ENCODE measurements at regions not wholly inside any gene's neighbourhood (a gene's known extent, or its start where the extent isn't known, plus 50 kb on each side); places are given as distances from the start of the nearest gene placed in this dataset.
A peak's percentile ranks its signal among the peaks of the same experiment; 100 is the strongest.

- Mint-ChIP-seq H3K27me3 (ENCODE audit: insufficient read depth, low read depth) (peaks cover 2% of the 10 kb centered on the region), H3K4me1 (peaks cover 12% of the 10 kb centered on the region), H3K36me3 (no peaks in the 10 kb centered on the region), H3K4me3 (no peak overlapping the region), H3K9me3 (no peaks in the 10 kb centered on the region), H3K27ac (no peak overlapping the region)
- no peaks in the 10 kb centered on the region for H3K27me3 ChIP-seq
- H3K27ac ChIP-seq = no peak overlapping the region
- H4K20me1 ChIP-seq (ENCODE audit: low read depth) = no peaks in the 10 kb centered on the region
- H3K4me2 ChIP-seq = no peak overlapping the region
- no peaks in the 10 kb centered on the region for H3K79me2 ChIP-seq (ENCODE audit: low read depth)
- no peak overlapping the region for H3K9ac ChIP-seq
- H3K9me3 ChIP-seq (ENCODE audit: low read depth) = no peaks in the 10 kb centered on the region
- no peak for DNase-seq (ENCODE audit: low spot score)
- H3K4me3 ChIP-seq = no peak overlapping the region
- H3K36me3 ChIP-seq = no peaks in the 10 kb centered on the region
- TF ChIP-seq EZH2phosphoT487 (IDR thresholded peaks at IDR 0.05) (no peak), EZH2 (IDR thresholded peaks at IDR 0.05) (no peak), CTCF (IDR thresholded peaks at IDR 0.05) (no peak)
- no peak overlapping the region for H2AFZ ChIP-seq (replicated peaks)
- H3F3A ChIP-seq (ENCODE audit: low read depth) = no peaks in the 10 kb centered on the region
- no peaks in the 10 kb centered on the region for H3K4me1 ChIP-seq
Observed at GRCh38 chr5:5983261-5983980, 394.9 kb downstream of the MED10 start.

- no peak overlapping the region for H3K9ac ChIP-seq
- no peaks in the 10 kb centered on the region for H3K9me3 ChIP-seq (ENCODE audit: low read depth)
- Mint-ChIP-seq H3K9me3 (no peaks in the 10 kb centered on the region), H3K4me3 (no peak overlapping the region), H3K27ac (no peak overlapping the region), H3K27me3 (ENCODE audit: insufficient read depth, low read depth) (peaks cover 5% of the 10 kb centered on the region), H3K36me3 (no peaks in the 10 kb centered on the region), H3K4me1 (peaks cover 12% of the 10 kb centered on the region)
- TF ChIP-seq EZH2 (IDR thresholded peaks at IDR 0.05) = no peak
- no peak for TF ChIP-seq EZH2phosphoT487 (IDR thresholded peaks at IDR 0.05)
- no peak for TF ChIP-seq CTCF (IDR thresholded peaks at IDR 0.05)
- no peaks in the 10 kb centered on the region for H3K4me1 ChIP-seq
- no peaks in the 10 kb centered on the region for H4K20me1 ChIP-seq (ENCODE audit: low read depth)
- no peak overlapping the region for H3K27ac ChIP-seq
- no peak overlapping the region for H3K4me2 ChIP-seq
- no peaks in the 10 kb centered on the region for H3K27me3 ChIP-seq
- no peak overlapping the region for H2AFZ ChIP-seq (replicated peaks)
- DNase-seq (ENCODE audit: low spot score) = no peak
- no peaks in the 10 kb centered on the region for H3K79me2 ChIP-seq (ENCODE audit: low read depth)
- no peaks in the 10 kb centered on the region for H3F3A ChIP-seq (ENCODE audit: low read depth)
- no peaks in the 10 kb centered on the region for H3K36me3 ChIP-seq
- no peak overlapping the region for H3K4me3 ChIP-seq
Observed at GRCh38 chr5:5981562-5981961, 396.8 kb downstream of the MED10 start.

GRCh38 chr5:5980538-5980895 lies 397.8 kb downstream of the MED10 start:
- no peaks in the 10 kb centered on the region for H3K27me3 ChIP-seq
- no peak overlapping the region for H3K9ac ChIP-seq
- no peaks in the 10 kb centered on the region for H3K36me3 ChIP-seq
- peaks cover 5% of the 10 kb centered on the region for H3K27me3 Mint-ChIP-seq (ENCODE audit: insufficient read depth, low read depth)
- peak overlapping the region; percentile 72 for H2AFZ ChIP-seq (replicated peaks)
- no peak for DNase-seq (ENCODE audit: low spot score)
- TF ChIP-seq EZH2 (IDR thresholded peaks at IDR 0.05) = no peak
- no peak for TF ChIP-seq CTCF (IDR thresholded peaks at IDR 0.05)
- TF ChIP-seq EZH2phosphoT487 (IDR thresholded peaks at IDR 0.05) = no peak
- no peak overlapping the region for H3K4me2 ChIP-seq
- H3K4me1 ChIP-seq = no peaks in the 10 kb centered on the region
- no peaks in the 10 kb centered on the region for H3K36me3 Mint-ChIP-seq
- no peaks in the 10 kb centered on the region for H3F3A ChIP-seq (ENCODE audit: low read depth)
- H3K4me1 Mint-ChIP-seq = peaks cover 12% of the 10 kb centered on the region
- no peaks in the 10 kb centered on the region for H3K9me3 ChIP-seq (ENCODE audit: low read depth)
- H4K20me1 ChIP-seq (ENCODE audit: low read depth) = no peaks in the 10 kb centered on the region
- H3K4me3 ChIP-seq = no peak overlapping the region
- H3K27ac Mint-ChIP-seq = no peak overlapping the region
- H3K27ac ChIP-seq = no peak overlapping the region
- H3K4me3 Mint-ChIP-seq = no peak overlapping the region
- no peaks in the 10 kb centered on the region for H3K9me3 Mint-ChIP-seq
- H3K79me2 ChIP-seq (ENCODE audit: low read depth) = no peaks in the 10 kb centered on the region

Measured in neural progenitor cell (in vitro differentiated cells).